ENCODE measurements at regions not wholly inside any gene's neighbourhood (a gene's known extent, or its start where the extent isn't known, plus 50 kb on each side); places are given as distances from the start of the nearest gene placed in this dataset.

GRCh38 chr1:14487671-14488070, 110.8 kb upstream of the KAZN start:
- no peak overlapping the region for H3K27ac ChIP-seq (ENCODE audit: control insufficient read depth, insufficient read depth, low read length)
- FAIRE-seq (no peak), DNase-seq (ENCODE audit: low read depth, low spot score) (no peak)
- peaks cover 2% of the 10 kb centered on the region for H3K9me3 ChIP-seq (ENCODE audit: control insufficient read depth, low read depth, low read length)
- no peaks in the 10 kb centered on the region for H4K20me1 ChIP-seq (ENCODE audit: control insufficient read depth, extremely low read depth, insufficient read depth, low read length)
- TF ChIP-seq, protein P1, sequence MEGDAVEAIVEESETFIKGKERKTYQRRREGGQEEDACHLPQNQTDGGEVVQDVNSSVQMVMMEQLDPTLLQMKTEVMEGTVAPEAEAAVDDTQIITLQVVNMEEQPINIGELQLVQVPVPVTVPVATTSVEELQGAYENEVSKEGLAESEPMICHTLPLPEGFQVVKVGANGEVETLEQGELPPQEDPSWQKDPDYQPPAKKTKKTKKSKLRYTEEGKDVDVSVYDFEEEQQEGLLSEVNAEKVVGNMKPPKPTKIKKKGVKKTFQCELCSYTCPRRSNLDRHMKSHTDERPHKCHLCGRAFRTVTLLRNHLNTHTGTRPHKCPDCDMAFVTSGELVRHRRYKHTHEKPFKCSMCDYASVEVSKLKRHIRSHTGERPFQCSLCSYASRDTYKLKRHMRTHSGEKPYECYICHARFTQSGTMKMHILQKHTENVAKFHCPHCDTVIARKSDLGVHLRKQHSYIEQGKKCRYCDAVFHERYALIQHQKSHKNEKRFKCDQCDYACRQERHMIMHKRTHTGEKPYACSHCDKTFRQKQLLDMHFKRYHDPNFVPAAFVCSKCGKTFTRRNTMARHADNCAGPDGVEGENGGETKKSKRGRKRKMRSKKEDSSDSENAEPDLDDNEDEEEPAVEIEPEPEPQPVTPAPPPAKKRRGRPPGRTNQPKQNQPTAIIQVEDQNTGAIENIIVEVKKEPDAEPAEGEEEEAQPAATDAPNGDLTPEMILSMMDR (optimal IDR thresholded peaks at IDR 0.05 in 1 of 3, IDR thresholded peaks at IDR 0.05 in 1 of 3, conservative IDR thresholded peaks at IDR 0.05 in 1 of 3; ENCODE audit: extremely low read depth in 1 of 3, insufficient read depth in 2 of 3, low read length in 3 of 3), result no peak
- TF ChIP-seq EZH2 (IDR thresholded peaks at IDR 0.05; ENCODE audit: low read length), result no peak
- no peak overlapping the region for H3K4me3 ChIP-seq (ENCODE audit: control insufficient read depth in 2 of 3, extremely low read depth in 1 of 3, insufficient read depth in 2 of 3, low read depth in 1 of 3, low read length in 3 of 3)
- no peak overlapping the region for H3K4me2 ChIP-seq (ENCODE audit: control insufficient read depth, extremely low read depth, insufficient read depth, low read depth, low read length)
- dilution Hi-C loops (cut with MboI; ENCODE audit: extremely low pct_ligation_motif_present, low sequenced_read_pairs), result no loop called here
- no peaks in the 10 kb centered on the region for H3K79me2 ChIP-seq (ENCODE audit: control insufficient read depth, insufficient read depth, low read length)
- peaks cover 25% of the 10 kb centered on the region for H3K4me1 ChIP-seq (ENCODE audit: control insufficient read depth, extremely low read depth, insufficient read depth, low read length)
- no peak overlapping the region for H3K9ac ChIP-seq (ENCODE audit: control insufficient read depth, extremely low read depth, insufficient read depth, low read length)
- no peaks in the 10 kb centered on the region for H3K36me3 ChIP-seq (ENCODE audit: control insufficient read depth in 2 of 2, extremely low read depth in 1 of 2, insufficient read depth in 2 of 2, low read length in 2 of 2)
- no peaks in the 10 kb centered on the region for H3K27me3 ChIP-seq (ENCODE audit: control insufficient read depth, extremely low read depth, insufficient read depth, low read length)
- no peak overlapping the region for H2AFZ ChIP-seq (ENCODE audit: control insufficient read depth, low read length)
- H3K9me1 ChIP-seq (ENCODE audit: control insufficient read depth, extremely low read depth, insufficient read depth, low read length), result no peaks in the 10 kb centered on the region

DNA sequence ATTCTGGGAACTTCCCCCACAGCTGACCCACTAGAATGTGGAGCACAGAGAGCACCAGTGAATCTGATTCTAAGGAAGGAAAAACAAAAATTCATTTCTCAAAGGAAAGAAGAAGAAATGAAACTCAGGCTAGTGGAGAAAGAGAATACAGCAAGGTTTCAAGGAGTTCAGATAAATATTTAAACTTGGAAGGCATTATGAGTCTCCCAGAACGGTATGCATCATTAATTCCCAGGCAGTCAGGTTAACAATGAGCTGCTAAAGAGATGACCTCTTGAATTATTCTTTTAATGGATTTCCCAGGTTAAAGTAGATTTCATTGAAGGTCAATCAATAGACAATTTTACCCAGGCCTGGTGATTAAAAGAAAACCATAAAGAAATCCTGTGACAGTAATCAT, 103.6 kb upstream of the KAZN start:
- no peaks in the 10 kb centered on the region for H3K79me2 ChIP-seq (ENCODE audit: control insufficient read depth, insufficient read depth, low read length)
- H3K36me3 ChIP-seq (ENCODE audit: control insufficient read depth in 2 of 2, extremely low read depth in 1 of 2, insufficient read depth in 2 of 2, low read length in 2 of 2), result no peaks in the 10 kb centered on the region
- dilution Hi-C loops (cut with MboI; ENCODE audit: extremely low pct_ligation_motif_present, low sequenced_read_pairs), result no loop called here
- H3K4me1 ChIP-seq (ENCODE audit: control insufficient read depth, extremely low read depth, insufficient read depth, low read length), result no peaks in the 10 kb centered on the region
- FAIRE-seq (no peak), DNase-seq (ENCODE audit: low read depth, low spot score) (no peak)
- no peak overlapping the region for H3K4me3 ChIP-seq (ENCODE audit: control insufficient read depth in 2 of 3, extremely low read depth in 1 of 3, insufficient read depth in 2 of 3, low read depth in 1 of 3, low read length in 3 of 3)
- H3K9me3 ChIP-seq (ENCODE audit: control insufficient read depth, low read depth, low read length), result no peaks in the 10 kb centered on the region
- H3K27me3 ChIP-seq (ENCODE audit: control insufficient read depth, extremely low read depth, insufficient read depth, low read length), result no peaks in the 10 kb centered on the region
- H3K4me2 ChIP-seq (ENCODE audit: control insufficient read depth, extremely low read depth, insufficient read depth, low read depth, low read length), result no peak overlapping the region
- no peaks in the 10 kb centered on the region for H4K20me1 ChIP-seq (ENCODE audit: control insufficient read depth, extremely low read depth, insufficient read depth, low read length)
- no peak overlapping the region for H2AFZ ChIP-seq (ENCODE audit: control insufficient read depth, low read length)
- no peaks in the 10 kb centered on the region for H3K9me1 ChIP-seq (ENCODE audit: control insufficient read depth, extremely low read depth, insufficient read depth, low read length)
- no peak overlapping the region for H3K27ac ChIP-seq (ENCODE audit: control insufficient read depth, insufficient read depth, low read length)
- no peak for TF ChIP-seq EZH2 (IDR thresholded peaks at IDR 0.05; ENCODE audit: low read length)
- TF ChIP-seq, protein P1 (optimal IDR thresholded peaks at IDR 0.05 in 1 of 3, IDR thresholded peaks at IDR 0.05 in 1 of 3, conservative IDR thresholded peaks at IDR 0.05 in 1 of 3; ENCODE audit: extremely low read depth in 1 of 3, insufficient read depth in 2 of 3, low read length in 3 of 3), result no peak
- no peak overlapping the region for H3K9ac ChIP-seq (ENCODE audit: control insufficient read depth, extremely low read depth, insufficient read depth, low read length)
